ENCODE measurements at regions not wholly inside any gene's neighbourhood (a gene's known extent, or its start where the extent isn't known, plus 50 kb on each side); places are given as distances from the start of the nearest gene placed in this dataset.
"Not testable (repeated sequence)": the region's sequence is repeated elsewhere in the genome, so short reads cannot be mapped to it uniquely, and the experiment has no call there.

- H3K9me3 ChIP-seq (ENCODE audit: control insufficient read depth in 4 of 4, low read length in 3 of 4); H3K27ac ChIP-seq (ENCODE audit: low read depth in 1 of 2, low read length in 2 of 2); H3K4me1 ChIP-seq (ENCODE audit: control insufficient read depth in 4 of 4, insufficient read depth in 4 of 4, low read length in 3 of 4); H3K9ac ChIP-seq (ENCODE audit: low read depth in 1 of 2, low read length in 2 of 2); H3K36me3 ChIP-seq (ENCODE audit: control insufficient read depth in 4 of 4, insufficient read depth in 3 of 4, low read depth in 1 of 4, low read length in 3 of 4); H3K27me3 ChIP-seq (ENCODE audit: control insufficient read depth in 4 of 4, insufficient read depth in 4 of 4, low read length in 3 of 4); H3K4me3 ChIP-seq (ENCODE audit: low read depth in 1 of 3, low read length in 3 of 3); DNase-seq (ENCODE audit: low spot score): not testable (repeated sequence)
- 94% methylated on average over 17 of the region's 17 CpGs for WGBS
These were observed 79.5 kb upstream of the ABCD2 start for GRCh38 chr12:39699079-39699478.

GRCh38 chr12:39697108-39697507, 77.5 kb upstream of the ABCD2 start:
- Histone ChIP-seq H3K9me3 (ENCODE audit: control insufficient read depth in 4 of 4, low read length in 3 of 4) (no peaks in the 10 kb centered on the region), H3K36me3 (ENCODE audit: control insufficient read depth in 4 of 4, insufficient read depth in 3 of 4, low read depth in 1 of 4, low read length in 3 of 4) (no peaks in the 10 kb centered on the region), H3K27me3 (ENCODE audit: control insufficient read depth in 4 of 4, insufficient read depth in 4 of 4, low read length in 3 of 4) (no peaks in the 10 kb centered on the region), H3K27ac (ENCODE audit: low read depth in 1 of 2, low read length in 2 of 2) (no peak overlapping the region), H3K4me3 (ENCODE audit: low read depth in 1 of 3, low read length in 3 of 3) (no peak overlapping the region), H3K9ac (ENCODE audit: low read depth in 1 of 2, low read length in 2 of 2) (no peak overlapping the region), H3K4me1 (ENCODE audit: control insufficient read depth in 4 of 4, insufficient read depth in 4 of 4, low read length in 3 of 4) (no peaks in the 10 kb centered on the region)
- WGBS, result 76% methylated on average over 4 of the region's 4 CpGs
- DNase-seq (ENCODE audit: low spot score), result no peak
- TF ChIP-seq YY1 (IDR thresholded peaks at IDR 0.05), result no peak
- TF ChIP-seq RAD21 (IDR thresholded peaks at IDR 0.05), result no peak
- no peak for TF ChIP-seq RXRA (IDR thresholded peaks at IDR 0.05)
- no peak for TF ChIP-seq EGR1 (IDR thresholded peaks at IDR 0.05; ENCODE audit: low read depth in 2 of 2)
- TF ChIP-seq JUND (IDR thresholded peaks at IDR 0.05), result no peak
- no peak for TF ChIP-seq REST (IDR thresholded peaks at IDR 0.05)
- no peak for TF ChIP-seq HNF4G (IDR thresholded peaks at IDR 0.05)
- no peak for TF ChIP-seq HNF4A (conservative IDR thresholded peaks at IDR 0.05)
- no peak for TF ChIP-seq GABPA (IDR thresholded peaks at IDR 0.05 in 1 of 2, conservative IDR thresholded peaks at IDR 0.05 in 1 of 2)
- no peak for TF ChIP-seq NR2F2 (IDR thresholded peaks at IDR 0.05)
- no peak for TF ChIP-seq TAF1 (conservative IDR thresholded peaks at IDR 0.05)
- TF ChIP-seq FOXA2 (IDR thresholded peaks at IDR 0.05), result no peak
- no peak for TF ChIP-seq MAX (IDR thresholded peaks at IDR 0.05)
- TF ChIP-seq CTCF (IDR thresholded peaks at IDR 0.05; ENCODE audit: low read depth, low read length, missing input control), result no peak
- no peak for TF ChIP-seq FOXA1 (IDR thresholded peaks at IDR 0.05)
- no peak for TF ChIP-seq SP1 (IDR thresholded peaks at IDR 0.05)

Data from liver (tissue), 8 donors.